Keratinocyte (primary cell): ENCODE measurements at regions not wholly inside any gene's neighbourhood (a gene's known extent, or its start where the extent isn't known, plus 50 kb on each side); places are given as distances from the start of the nearest gene placed in this dataset.

ENCODE experiments used
- EZH2 ChIP-seq: IDR thresholded peaks from one replicate; pipeline ENCODE4 v1.6.1; 2012; ENCODE audit warnings: inconsistent platforms, mild to moderate bottlenecking, low read length, moderate library complexity
- TF ChIP-seq, protein P1 (sequence below), 3 experiments: IDR thresholded peaks in 1 of 3; conservative IDR thresholded peaks in 1 of 3; optimal IDR thresholded peaks in 1 of 3; 2 replicates in 2 of 3; 3 replicates in 1 of 3; pipeline versions ENCODE3 to v1.5.1; 2011; ENCODE audit warnings: low read length in 3 of 3, mild to moderate bottlenecking in 3 of 3, moderate library complexity in 2 of 3, control low read depth in 1 of 3, inconsistent platforms in 1 of 3; ENCODE audit not compliant: insufficient read depth in 2 of 3; ENCODE audit errors: extremely low read depth in 1 of 3

DNA sequence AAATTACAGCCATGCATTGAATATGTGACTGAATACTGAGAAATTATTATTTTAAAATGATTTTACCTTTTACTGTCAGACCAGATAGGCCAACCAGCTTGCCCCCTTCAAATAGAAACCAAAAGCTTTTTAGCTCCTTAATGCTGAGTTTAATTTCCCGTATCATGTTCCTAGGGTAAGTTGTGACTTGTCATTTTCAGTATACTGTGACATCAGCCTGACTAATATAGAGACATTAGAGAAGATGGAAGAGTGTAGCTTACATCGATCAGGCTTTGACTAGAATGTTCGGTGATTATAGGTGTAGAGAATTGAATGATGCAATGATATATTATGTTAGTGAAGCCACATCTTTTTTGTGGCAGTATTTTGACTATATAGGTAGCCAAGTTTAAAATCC lies 50.6 kb upstream of the ZEB2 start:
- TF ChIP-seq, protein P1, sequence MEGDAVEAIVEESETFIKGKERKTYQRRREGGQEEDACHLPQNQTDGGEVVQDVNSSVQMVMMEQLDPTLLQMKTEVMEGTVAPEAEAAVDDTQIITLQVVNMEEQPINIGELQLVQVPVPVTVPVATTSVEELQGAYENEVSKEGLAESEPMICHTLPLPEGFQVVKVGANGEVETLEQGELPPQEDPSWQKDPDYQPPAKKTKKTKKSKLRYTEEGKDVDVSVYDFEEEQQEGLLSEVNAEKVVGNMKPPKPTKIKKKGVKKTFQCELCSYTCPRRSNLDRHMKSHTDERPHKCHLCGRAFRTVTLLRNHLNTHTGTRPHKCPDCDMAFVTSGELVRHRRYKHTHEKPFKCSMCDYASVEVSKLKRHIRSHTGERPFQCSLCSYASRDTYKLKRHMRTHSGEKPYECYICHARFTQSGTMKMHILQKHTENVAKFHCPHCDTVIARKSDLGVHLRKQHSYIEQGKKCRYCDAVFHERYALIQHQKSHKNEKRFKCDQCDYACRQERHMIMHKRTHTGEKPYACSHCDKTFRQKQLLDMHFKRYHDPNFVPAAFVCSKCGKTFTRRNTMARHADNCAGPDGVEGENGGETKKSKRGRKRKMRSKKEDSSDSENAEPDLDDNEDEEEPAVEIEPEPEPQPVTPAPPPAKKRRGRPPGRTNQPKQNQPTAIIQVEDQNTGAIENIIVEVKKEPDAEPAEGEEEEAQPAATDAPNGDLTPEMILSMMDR (optimal IDR thresholded peaks at IDR 0.05 in 1 of 3, IDR thresholded peaks at IDR 0.05 in 1 of 3, conservative IDR thresholded peaks at IDR 0.05 in 1 of 3; ENCODE audit: extremely low read depth in 1 of 3, insufficient read depth in 2 of 3, low read length in 3 of 3): no peak
- TF ChIP-seq EZH2: no peak
